ENCODE measurements at regions not wholly inside any gene's neighbourhood (a gene's known extent, or its start where the extent isn't known, plus 50 kb on each side); places are given as distances from the start of the nearest gene placed in this dataset.

GRCh38 chr10:129339191-129339590, 127.8 kb upstream of the MGMT start:
- TF ChIP-seq YY1 (IDR thresholded peaks at IDR 0.05; ENCODE audit: low read depth) (no peak), SIN3A (IDR thresholded peaks at IDR 0.05; ENCODE audit: borderline replicate concordance, low read depth, low read length) (no peak), CTCF (IDR thresholded peaks at IDR 0.05) (no peak), GABPA (IDR thresholded peaks at IDR 0.05; ENCODE audit: low read depth) (no peak), MXI1 (IDR thresholded peaks at IDR 0.05; ENCODE audit: low read depth, low read length) (no peak), EZH2phosphoT487 (IDR thresholded peaks at IDR 0.05; ENCODE audit: borderline replicate concordance, low read depth) (no peak), POLR2AphosphoS5 (IDR thresholded peaks at IDR 0.05; ENCODE audit: low read depth, low read length) (no peak), TCF12 (IDR thresholded peaks at IDR 0.05) (no peak), RFX5 (IDR thresholded peaks at IDR 0.05; ENCODE audit: low read length) (no peak)
- TF ChIP-seq, protein P1, sequence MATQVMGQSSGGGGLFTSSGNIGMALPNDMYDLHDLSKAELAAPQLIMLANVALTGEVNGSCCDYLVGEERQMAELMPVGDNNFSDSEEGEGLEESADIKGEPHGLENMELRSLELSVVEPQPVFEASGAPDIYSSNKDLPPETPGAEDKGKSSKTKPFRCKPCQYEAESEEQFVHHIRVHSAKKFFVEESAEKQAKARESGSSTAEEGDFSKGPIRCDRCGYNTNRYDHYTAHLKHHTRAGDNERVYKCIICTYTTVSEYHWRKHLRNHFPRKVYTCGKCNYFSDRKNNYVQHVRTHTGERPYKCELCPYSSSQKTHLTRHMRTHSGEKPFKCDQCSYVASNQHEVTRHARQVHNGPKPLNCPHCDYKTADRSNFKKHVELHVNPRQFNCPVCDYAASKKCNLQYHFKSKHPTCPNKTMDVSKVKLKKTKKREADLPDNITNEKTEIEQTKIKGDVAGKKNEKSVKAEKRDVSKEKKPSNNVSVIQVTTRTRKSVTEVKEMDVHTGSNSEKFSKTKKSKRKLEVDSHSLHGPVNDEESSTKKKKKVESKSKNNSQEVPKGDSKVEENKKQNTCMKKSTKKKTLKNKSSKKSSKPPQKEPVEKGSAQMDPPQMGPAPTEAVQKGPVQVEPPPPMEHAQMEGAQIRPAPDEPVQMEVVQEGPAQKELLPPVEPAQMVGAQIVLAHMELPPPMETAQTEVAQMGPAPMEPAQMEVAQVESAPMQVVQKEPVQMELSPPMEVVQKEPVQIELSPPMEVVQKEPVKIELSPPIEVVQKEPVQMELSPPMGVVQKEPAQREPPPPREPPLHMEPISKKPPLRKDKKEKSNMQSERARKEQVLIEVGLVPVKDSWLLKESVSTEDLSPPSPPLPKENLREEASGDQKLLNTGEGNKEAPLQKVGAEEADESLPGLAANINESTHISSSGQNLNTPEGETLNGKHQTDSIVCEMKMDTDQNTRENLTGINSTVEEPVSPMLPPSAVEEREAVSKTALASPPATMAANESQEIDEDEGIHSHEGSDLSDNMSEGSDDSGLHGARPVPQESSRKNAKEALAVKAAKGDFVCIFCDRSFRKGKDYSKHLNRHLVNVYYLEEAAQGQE (IDR thresholded peaks at IDR 0.05; ENCODE audit: low read depth, low read length), result no peak
